GM19463 (cell line): ENCODE measurements at regions not wholly inside any gene's neighbourhood (a gene's known extent, or its start where the extent isn't known, plus 50 kb on each side); places are given as distances from the start of the nearest gene placed in this dataset.

Source experiments
- ATAC-seq: cut with Tn5 transposase; IDR thresholded peaks from one replicate; pipeline ENCODE4 v1.9.1; 2021; ENCODE audit warnings: mild to moderate bottlenecking, moderate library complexity; ENCODE audit not compliant: unreplicated experiment

DNA sequence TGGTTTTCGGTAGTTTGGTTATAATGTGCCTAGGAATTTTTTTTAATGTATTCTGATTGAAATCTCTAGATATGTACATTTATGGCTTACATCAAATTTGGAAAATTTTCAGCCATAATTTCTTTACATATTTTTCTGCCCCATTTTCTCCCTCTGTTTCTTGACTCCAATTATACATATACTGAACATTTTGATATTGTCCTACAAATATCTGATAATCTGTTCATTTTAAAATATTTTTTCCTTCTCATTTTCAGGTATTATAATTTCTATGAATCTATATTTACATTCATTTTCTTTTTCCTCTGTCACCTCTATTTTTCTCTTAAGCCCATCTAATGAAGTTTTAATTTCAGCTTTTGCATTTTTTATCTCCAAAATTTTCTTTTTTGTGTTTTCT lies 82.7 kb upstream of the TMLHE start:
- no peak for ATAC-seq

DNA sequence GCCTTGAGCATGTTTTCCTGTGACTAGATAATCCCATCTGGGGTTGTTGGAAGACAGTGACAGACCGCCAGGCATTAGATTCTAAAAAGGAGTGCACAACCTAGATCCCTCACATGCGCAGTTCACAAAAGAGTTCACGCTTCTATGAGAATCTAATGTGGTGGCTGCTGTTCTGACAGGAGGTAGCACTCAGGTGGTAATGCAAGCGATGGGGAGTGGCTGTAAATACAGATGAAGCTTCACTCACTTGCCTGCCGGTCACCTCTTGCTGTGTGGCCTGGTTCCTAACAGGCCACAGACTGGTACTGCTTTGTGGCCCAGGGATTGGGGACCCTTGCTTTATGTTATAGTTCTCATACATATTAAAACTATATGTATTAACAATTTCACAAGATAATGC lies 81.9 kb upstream of the TMLHE start:
- no peak for ATAC-seq

DNA sequence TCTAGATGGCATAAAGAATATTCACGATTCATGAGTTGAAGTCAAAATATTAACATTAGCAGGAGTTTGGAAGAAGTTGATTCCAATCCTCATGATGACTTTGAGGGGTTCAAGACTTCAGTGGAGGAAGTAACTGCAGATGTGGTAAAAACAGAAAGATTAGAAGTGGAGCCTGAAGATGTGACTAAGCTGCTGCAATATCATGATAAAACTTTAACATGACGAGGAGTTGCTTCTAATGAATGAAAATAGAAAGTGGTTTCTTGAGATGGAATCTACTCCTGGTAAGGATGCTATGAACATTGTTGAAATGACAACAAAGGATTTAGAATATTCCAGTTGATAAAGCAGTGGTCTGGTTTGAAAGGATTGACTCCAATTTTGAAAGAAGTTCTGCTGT lies 70.1 kb upstream of the TMLHE start:
- ATAC-seq = no peak

DNA sequence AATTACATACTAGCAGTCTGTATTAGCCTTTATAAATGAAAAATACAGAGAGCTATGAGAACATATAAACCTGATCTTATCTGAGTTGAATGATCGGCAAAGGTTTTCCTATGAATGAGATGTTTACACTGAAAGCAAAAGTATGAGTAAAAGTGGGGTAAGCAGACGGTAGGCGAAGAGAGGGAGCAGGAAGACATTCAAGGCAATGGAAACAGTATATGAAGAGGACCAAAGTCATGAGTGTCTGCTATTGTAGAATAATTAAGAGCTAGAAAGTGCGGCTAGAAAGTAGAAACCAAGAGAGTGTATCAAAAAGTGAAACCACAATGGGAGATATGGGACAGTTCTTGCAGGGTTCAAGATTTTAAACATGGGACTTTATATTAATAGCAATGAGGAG lies 67.0 kb upstream of the TMLHE start:
- ATAC-seq = no peak

DNA sequence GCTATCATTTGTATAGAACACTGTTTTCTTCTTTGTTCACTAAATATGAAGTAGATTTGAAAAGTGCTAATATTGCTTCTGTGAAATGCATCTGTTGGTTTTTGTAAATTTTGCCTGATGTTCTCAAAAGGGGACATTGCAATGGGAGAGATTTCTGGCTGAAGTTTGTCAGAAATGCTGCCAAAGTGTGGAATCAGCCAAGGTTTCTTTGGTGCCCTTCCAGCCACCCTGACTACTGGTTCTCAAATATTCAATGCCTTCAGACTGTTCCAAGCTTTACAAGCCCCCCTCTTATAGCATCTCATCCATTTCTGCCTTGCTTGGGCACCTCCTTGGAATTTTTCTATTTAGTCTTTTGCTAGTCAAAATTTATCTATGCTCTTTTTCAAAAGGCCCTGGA lies 60.6 kb upstream of the TMLHE start:
- ATAC-seq = no peak

DNA sequence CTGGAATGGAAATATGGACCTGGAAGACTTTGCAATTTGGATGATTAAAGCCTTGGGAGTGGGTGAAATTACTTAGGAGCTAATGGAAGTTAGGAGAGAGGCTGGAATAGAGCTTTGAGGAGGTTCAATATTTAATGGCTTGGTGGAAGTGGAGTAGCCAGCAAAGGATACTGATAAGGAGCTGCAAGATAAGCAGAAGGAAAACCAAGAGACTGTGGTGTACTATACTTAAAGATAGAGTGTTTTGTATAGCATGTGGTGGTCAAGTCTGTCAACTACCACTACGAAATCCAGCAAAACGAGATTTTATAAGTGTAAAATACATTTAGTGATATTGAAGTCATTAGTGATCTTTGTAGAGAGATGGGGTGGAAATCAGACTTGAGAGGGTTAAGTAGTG lies 54.0 kb upstream of the TMLHE start:
- ATAC-seq = no peak
